Bronchial epithelial cell (primary cell): ENCODE measurements at regions not wholly inside any gene's neighbourhood (a gene's known extent, or its start where the extent isn't known, plus 50 kb on each side); places are given as distances from the start of the nearest gene placed in this dataset.
"Not testable (repeated sequence)": the region's sequence is repeated elsewhere in the genome, so short reads cannot be mapped to it uniquely, and the experiment has no call there.

Source experiments
- DNase-seq: peaks from one replicate; pipeline ENCODE4 v3.0.0-alpha.2; 2010; ENCODE audit warnings: low read depth
- FAIRE-seq: peaks from 2 replicates; lab custom pipeline; 2011; peaks lifted over from hg19 to GRCh38; lab: Jason Lieb, UNC
- H3K27me3 ChIP-seq: 2 replicates; pipeline ENCODE4 v1.5.1; 2011; ENCODE audit warnings: low read length; ENCODE audit not compliant: control insufficient read depth, insufficient read depth
- H3K36me3 ChIP-seq: 2 replicates; pipeline ENCODE4 v1.5.1; 2011; ENCODE audit warnings: low read length; ENCODE audit not compliant: control insufficient read depth, insufficient read depth
- H3K4me3 ChIP-seq: 2 replicates; pipeline ENCODE4 v1.5.1; 2011; ENCODE audit warnings: mild to moderate bottlenecking, low read depth, low read length, control low read depth
- TF ChIP-seq, protein P1 (sequence below): IDR thresholded peaks from 2 replicates; pipeline ENCODE4 v1.5.1; 2011; ENCODE audit warnings: mild to moderate bottlenecking, moderate library complexity, low read length, control low read depth, inconsistent platforms; ENCODE audit not compliant: insufficient read depth, severe bottlenecking

DNA sequence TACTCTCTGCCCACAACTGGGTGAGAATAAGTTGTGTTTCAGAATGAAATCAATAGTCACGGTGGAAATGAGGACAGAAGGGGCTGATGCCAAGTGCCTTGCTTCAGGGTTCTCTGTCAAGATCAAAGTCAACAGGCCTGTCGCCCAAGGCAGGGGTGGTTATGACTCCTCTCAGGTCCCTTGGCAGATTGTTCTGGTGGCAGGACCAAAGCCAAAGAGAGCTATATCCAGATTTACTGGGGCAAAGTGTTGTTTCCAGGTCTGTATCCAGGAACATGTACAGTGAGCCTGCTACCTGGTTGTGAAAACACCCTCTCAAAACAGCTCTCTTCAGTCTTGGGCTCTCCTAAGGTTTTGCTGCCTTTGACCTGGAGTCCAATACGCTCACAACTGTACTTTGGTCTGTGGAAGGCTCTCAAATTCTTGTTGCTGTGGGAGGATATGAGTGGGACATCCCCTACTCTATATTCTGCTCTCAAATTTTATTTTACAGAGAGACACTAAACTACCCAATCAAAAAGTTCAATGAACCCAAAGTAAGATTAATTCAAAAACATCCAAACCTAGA is 175.1 kb upstream of the ETV3 start:
- no peak for DNase-seq
- no peak for FAIRE-seq
- Histone ChIP-seq H3K36me3 (no peaks in the 10 kb centered on the region), H3K27me3 (no peaks in the 10 kb centered on the region), H3K4me3 (no peak overlapping the region)
- TF ChIP-seq, protein P1, sequence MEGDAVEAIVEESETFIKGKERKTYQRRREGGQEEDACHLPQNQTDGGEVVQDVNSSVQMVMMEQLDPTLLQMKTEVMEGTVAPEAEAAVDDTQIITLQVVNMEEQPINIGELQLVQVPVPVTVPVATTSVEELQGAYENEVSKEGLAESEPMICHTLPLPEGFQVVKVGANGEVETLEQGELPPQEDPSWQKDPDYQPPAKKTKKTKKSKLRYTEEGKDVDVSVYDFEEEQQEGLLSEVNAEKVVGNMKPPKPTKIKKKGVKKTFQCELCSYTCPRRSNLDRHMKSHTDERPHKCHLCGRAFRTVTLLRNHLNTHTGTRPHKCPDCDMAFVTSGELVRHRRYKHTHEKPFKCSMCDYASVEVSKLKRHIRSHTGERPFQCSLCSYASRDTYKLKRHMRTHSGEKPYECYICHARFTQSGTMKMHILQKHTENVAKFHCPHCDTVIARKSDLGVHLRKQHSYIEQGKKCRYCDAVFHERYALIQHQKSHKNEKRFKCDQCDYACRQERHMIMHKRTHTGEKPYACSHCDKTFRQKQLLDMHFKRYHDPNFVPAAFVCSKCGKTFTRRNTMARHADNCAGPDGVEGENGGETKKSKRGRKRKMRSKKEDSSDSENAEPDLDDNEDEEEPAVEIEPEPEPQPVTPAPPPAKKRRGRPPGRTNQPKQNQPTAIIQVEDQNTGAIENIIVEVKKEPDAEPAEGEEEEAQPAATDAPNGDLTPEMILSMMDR = no peak

DNA sequence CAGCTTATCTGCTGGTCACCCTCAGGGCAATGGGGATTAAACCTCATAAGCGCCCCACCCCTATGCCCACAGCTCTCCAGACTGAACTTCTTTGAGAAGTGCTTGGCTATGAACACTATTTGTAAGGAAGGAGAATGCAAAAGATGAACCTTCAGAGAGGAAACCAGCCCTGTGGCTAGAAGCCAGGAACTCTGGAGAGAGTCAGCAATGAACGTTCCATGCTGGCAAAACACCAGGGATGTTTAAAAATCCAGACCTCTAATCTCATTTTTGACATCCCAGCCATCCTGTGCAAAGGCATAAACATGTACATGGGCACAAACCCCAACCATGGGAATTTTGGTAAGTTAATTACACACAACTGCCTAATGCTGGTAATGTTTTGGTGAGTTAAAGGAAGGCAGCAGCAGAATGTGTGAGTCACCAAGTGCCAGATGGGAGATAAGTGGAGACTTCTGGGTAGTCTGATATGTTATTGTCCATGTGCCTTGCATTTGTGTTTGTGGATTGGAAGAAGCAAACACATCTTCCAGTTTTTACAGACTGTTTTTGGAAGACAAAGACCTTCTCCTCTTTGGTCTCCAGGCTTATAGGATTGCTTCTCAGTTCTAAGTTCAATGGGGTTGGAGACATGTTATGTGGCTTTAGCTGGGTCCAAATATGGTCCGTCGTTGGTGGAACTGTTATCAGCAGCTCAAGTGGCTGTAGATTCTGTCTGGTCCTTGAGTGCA is 174.1 kb upstream of the ETV3 start:
- Histone ChIP-seq H3K36me3 (no peaks in the 10 kb centered on the region), H3K27me3 (no peaks in the 10 kb centered on the region), H3K4me3 (no peak overlapping the region)
- TF ChIP-seq, protein P1 = no peak
- FAIRE-seq = no peak
- DNase-seq = no peak

DNA sequence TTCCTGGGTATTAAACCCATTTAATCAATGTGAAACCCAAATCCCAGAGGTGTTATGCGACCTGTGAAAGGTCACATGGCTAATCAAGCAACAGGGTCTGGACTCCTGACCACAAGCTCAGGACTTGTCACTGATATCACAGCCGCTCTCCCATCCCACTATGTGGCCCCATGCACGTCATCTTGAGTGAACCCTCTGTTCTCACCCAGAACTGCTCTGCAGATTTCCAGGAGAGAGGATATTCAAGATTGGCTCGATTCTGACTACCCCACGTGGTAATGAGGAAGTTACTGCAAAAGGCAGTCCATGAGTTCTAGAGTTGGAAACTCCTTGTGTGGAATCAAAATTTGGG is 173.5 kb upstream of the ETV3 start:
- no peak overlapping the region for H3K4me3 ChIP-seq
- no peaks in the 10 kb centered on the region for H3K36me3 ChIP-seq
- FAIRE-seq (no peak), DNase-seq (no peak)
- H3K27me3 ChIP-seq = no peaks in the 10 kb centered on the region
- TF ChIP-seq, protein P1 = no peak

DNA sequence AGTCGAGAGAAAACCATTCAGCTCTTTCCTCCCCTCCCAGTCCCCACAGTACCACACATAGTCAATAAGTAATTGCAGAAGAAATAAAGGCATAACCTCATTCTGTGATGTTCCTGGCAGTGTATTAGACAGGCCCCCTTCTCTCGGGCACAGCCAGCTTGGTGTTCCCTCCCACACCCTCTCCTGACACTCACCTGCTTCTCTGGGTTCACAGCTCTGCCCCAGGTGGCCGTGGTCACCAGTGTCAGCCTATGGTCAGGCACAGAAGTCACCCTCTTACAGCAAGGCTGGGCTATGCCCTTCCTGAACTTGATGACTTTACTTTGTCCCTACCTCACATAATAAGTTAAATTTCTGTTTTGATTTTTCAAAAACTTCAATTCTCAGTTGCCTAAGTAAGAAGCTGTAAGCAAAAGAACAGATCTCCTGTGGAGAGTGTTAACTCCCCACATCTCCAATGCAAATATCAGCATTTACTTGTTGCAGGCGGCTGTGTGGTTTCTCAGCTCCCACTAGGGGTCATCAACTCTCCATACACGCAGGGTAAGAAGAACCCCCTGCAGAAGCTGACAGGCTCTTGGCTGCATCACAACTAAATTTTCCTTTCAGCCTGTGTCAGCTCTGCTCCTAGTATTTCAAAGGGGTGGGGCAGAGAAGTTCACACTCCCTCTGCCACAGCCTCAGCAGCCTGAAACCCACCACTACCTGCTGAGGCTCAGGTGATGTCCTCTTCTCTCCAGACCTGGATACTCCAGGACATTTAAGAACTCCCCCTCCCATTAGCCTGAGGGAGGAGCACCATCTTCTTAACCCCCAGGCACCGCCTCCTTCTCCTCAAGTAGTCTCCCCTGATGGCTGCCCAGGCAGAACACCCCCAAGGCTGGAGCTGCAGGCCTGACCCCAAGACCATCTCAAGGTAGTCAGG is 172.9 kb upstream of the ETV3 start:
- not testable (repeated sequence) for H3K27me3 ChIP-seq, H3K4me3 ChIP-seq, FAIRE-seq, DNase-seq, H3K36me3 ChIP-seq

DNA sequence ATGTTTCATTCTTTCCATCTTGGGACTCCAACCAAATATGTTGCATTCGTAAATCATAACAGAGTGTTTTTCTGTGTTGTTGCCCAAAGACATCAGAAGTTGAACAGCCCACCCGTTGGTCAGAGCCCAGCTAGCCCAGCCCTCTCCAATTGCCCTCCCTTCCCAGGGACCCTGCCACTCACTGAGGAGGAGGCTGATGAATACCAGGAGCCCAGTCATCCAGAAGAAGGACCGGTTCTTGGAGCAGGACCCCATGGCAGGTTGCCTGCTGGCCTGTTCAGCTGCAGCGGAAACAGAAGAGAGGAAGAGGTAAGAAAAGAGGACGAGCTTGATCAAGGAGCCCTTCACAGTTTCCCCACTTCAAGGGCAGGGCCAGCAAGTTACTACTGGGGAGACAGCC is 172.2 kb upstream of the ETV3 start:
- no peak overlapping the region for H3K4me3 ChIP-seq
- TF ChIP-seq, protein P1 = no peak
- H3K36me3 ChIP-seq = no peaks in the 10 kb centered on the region
- DNase-seq (no peak), FAIRE-seq (no peak)
- no peaks in the 10 kb centered on the region for H3K27me3 ChIP-seq

DNA sequence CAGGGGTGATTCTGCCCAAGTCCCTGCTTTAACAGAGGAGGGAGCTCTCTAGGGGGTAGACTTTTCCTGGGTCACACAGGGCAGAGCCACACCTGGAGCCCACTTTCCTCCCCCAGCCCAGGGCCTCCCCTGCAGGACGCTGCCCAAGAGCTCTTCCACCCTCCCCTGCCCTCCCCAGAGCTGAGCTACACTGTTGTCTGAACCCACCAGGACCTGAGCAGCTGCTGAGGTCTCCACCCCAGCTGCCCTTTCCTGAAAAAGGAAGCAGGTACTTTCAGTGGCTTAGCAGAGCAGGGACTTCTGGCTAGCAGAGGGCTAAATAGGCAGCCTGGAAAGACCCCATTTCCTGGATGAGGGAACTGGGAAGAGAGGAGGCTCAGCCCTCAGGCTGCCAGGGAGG is 169.3 kb upstream of the ETV3 start:
- FAIRE-seq (no peak), DNase-seq (no peak)
- H3K27me3 ChIP-seq = no peaks in the 10 kb centered on the region
- TF ChIP-seq, protein P1 = no peak
- H3K36me3 ChIP-seq = no peaks in the 10 kb centered on the region
- no peak overlapping the region for H3K4me3 ChIP-seq
